Activated CD8-positive, alpha-beta T cell treated with anti-CD3 and anti-CD28 coated beads for 36 hours (primary cell): ENCODE measurements at regions not wholly inside any gene's neighbourhood (a gene's known extent, or its start where the extent isn't known, plus 50 kb on each side); places are given as distances from the start of the nearest gene placed in this dataset.

Source experiments
- ATAC-seq: fragments of 200-7000 bp; cut with Tn5 transposase; one replicate; pipeline ENCODE4 v1.10.0; 2021; ENCODE audit warnings: mild to moderate bottlenecking, moderate library complexity
- CTCF ChIA-PET: fragments of 350-600 bp; sonication (Branson Sonifier 250); formaldehyde crosslinking; loops from one replicate; lab custom pipeline; 2021; ENCODE audit warnings: antibody characterized with exemption; lab: Charles Lee
- POLR2A ChIA-PET: fragments of 350-600 bp; sonication (Branson Sonifier 250); formaldehyde crosslinking; loops from one replicate; lab custom pipeline; 2021; ENCODE audit warnings: antibody characterized with exemption; lab: Charles Lee
- DNase-seq: peaks from one replicate; pipeline ENCODE4 v3.0.0-alpha.2; 2020
- H3K27ac Mint-ChIP-seq: one replicate; pipeline ENCODE4 v1.8.0; 2021; ENCODE audit warnings: mild to moderate bottlenecking, mixed read lengths
- H3K27me3 Mint-ChIP-seq: one replicate; pipeline ENCODE4 v1.8.0; 2021; ENCODE audit warnings: mixed read lengths
- H3K36me3 Mint-ChIP-seq: one replicate; pipeline ENCODE4 v1.8.0; 2021; ENCODE audit warnings: low read depth, mixed read lengths
- H3K4me1 Mint-ChIP-seq: one replicate; pipeline ENCODE4 v1.8.0; 2021; ENCODE audit warnings: low read depth, mixed read lengths
- H3K4me3 Mint-ChIP-seq: one replicate; pipeline ENCODE4 v1.8.0; 2021; ENCODE audit warnings: mild to moderate bottlenecking, moderate library complexity, mixed read lengths
- H3K9me3 Mint-ChIP-seq: one replicate; pipeline ENCODE4 v1.8.0; 2021; ENCODE audit warnings: mixed read lengths
- CTCF ChIP-seq: fragments of 200-600 bp; IDR thresholded peaks from one replicate; pipeline ENCODE4 v1.8.0; 2022; ENCODE audit warnings: antibody characterized with exemption, mild to moderate bottlenecking
- intact Hi-C: fragments of 100-400 bp; cut with micrococcal nuclease; formaldehyde crosslinking; loops from one replicate; pipeline ENCODE4 v1.10.0; 2022

- intact Hi-C loops = no loop called here
- Mint-ChIP-seq H3K36me3 (no peaks in the 10 kb centered on the region), H3K27me3 (no peaks in the 10 kb centered on the region), H3K4me1 (no peaks in the 10 kb centered on the region), H3K4me3 (no peak overlapping the region), H3K9me3 (no peaks in the 10 kb centered on the region), H3K27ac (no peak overlapping the region)
- ATAC-seq (no peak), DNase-seq (no peak)
- no peak for TF ChIP-seq CTCF
- ChIA-PET POLR2A (no interaction called here), CTCF (no interaction called here)
These were observed 269.1 kb downstream of the NEBL start for GRCh38 chr10:20627946-20628507.

GRCh38 chr10:20627087-20627486 is 270.0 kb downstream of the NEBL start:
- DNase-seq = no peak
- Mint-ChIP-seq H3K9me3 (no peaks in the 10 kb centered on the region), H3K27ac (no peak overlapping the region), H3K36me3 (no peaks in the 10 kb centered on the region), H3K27me3 (no peaks in the 10 kb centered on the region), H3K4me1 (no peaks in the 10 kb centered on the region), H3K4me3 (no peak overlapping the region)
- intact Hi-C loops = no loop called here
- ChIA-PET POLR2A (no interaction called here), CTCF (no interaction called here)
- ATAC-seq = no peak
- no peak for TF ChIP-seq CTCF

- Mint-ChIP-seq H3K36me3 (no peaks in the 10 kb centered on the region), H3K4me3 (no peak overlapping the region), H3K4me1 (no peaks in the 10 kb centered on the region), H3K27ac (no peak overlapping the region), H3K27me3 (no peaks in the 10 kb centered on the region), H3K9me3 (no peaks in the 10 kb centered on the region)
- no peak for TF ChIP-seq CTCF
- DNase-seq (no peak), ATAC-seq (no peak)
- intact Hi-C loops = no loop called here
- CTCF ChIA-PET = no interaction called here
- POLR2A ChIA-PET = no interaction called here
These were observed 271.2 kb downstream of the NEBL start for GRCh38 chr10:20625868-20626267.

- no peak for ATAC-seq
- no peak for TF ChIP-seq CTCF
- intact Hi-C loops = no loop called here
- Mint-ChIP-seq H3K27ac (no peak overlapping the region), H3K9me3 (no peaks in the 10 kb centered on the region), H3K4me1 (no peaks in the 10 kb centered on the region), H3K4me3 (no peak overlapping the region), H3K27me3 (no peaks in the 10 kb centered on the region), H3K36me3 (no peaks in the 10 kb centered on the region)
- ChIA-PET CTCF (no interaction called here), POLR2A (no interaction called here)
- DNase-seq = no peak
These were observed 272.5 kb downstream of the NEBL start for GRCh38 chr10:20624642-20625041.

- H3K27ac Mint-ChIP-seq = no peak overlapping the region
- DNase-seq (no peak), ATAC-seq (no peak)
- H3K4me3 Mint-ChIP-seq = no peak overlapping the region
- no peaks in the 10 kb centered on the region for H3K4me1 Mint-ChIP-seq
- CTCF ChIA-PET = no interaction called here
- intact Hi-C loops = no loop called here
- TF ChIP-seq CTCF = no peak
- POLR2A ChIA-PET = no interaction called here
- no peaks in the 10 kb centered on the region for H3K27me3 Mint-ChIP-seq
- H3K36me3 Mint-ChIP-seq = no peaks in the 10 kb centered on the region
- no peaks in the 10 kb centered on the region for H3K9me3 Mint-ChIP-seq
These were observed 273.6 kb downstream of the NEBL start for GRCh38 chr10:20623546-20623945.
